ENCODE measurements at regions not wholly inside any gene's neighbourhood (a gene's known extent, or its start where the extent isn't known, plus 50 kb on each side); places are given as distances from the start of the nearest gene placed in this dataset.

GRCh38 chr5:58258984-58259684, 200.8 kb downstream of the PLK2 start:
- peak; percentile 46 for DNase-seq (ENCODE audit: low read depth)

- DNase-seq (ENCODE audit: low read depth), result no peak
These were observed 203.9 kb downstream of the PLK2 start for GRCh38 chr5:58255970-58256369.

- no peak for DNase-seq (ENCODE audit: low read depth)
These were observed 204.5 kb downstream of the PLK2 start for GRCh38 chr5:58255386-58255785.

- no peak for DNase-seq (ENCODE audit: low read depth)
These were observed 211.7 kb downstream of the PLK2 start for GRCh38 chr5:58248221-58248620.

GRCh38 chr5:58246461-58246944, 213.4 kb downstream of the PLK2 start:
- DNase-seq (ENCODE audit: low read depth), result peak; percentile 14

GRCh38 chr5:58245476-58245840, 214.4 kb downstream of the PLK2 start:
- DNase-seq (ENCODE audit: low read depth), result no peak

GRCh38 chr5:58244819-58245475, 214.9 kb downstream of the PLK2 start:
- no peak for DNase-seq (ENCODE audit: low read depth)

- peak; percentile 17 for DNase-seq (ENCODE audit: low read depth)
These were observed 218.5 kb downstream of the PLK2 start for GRCh38 chr5:58241389-58241788.

DNA sequence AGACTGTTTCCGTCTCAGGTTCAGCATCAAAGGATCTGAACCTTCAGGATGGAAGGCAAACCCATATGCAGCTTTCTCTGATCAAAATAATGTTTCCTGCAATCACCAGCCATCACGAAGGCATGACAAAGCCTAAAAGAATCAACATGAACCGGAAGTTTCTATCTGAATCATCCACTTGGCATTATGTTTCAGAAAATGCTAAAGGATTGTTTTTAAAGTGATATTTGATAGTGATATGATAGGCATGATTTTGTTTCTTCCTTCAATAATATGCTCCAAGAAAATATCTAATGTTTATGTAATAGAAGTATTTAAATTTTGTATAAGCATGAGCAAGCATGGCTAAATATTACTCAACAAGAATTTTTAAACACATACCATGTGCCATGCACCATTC, 219.6 kb downstream of the PLK2 start:
- peak; percentile 49 for DNase-seq (ENCODE audit: low read depth)

DNA sequence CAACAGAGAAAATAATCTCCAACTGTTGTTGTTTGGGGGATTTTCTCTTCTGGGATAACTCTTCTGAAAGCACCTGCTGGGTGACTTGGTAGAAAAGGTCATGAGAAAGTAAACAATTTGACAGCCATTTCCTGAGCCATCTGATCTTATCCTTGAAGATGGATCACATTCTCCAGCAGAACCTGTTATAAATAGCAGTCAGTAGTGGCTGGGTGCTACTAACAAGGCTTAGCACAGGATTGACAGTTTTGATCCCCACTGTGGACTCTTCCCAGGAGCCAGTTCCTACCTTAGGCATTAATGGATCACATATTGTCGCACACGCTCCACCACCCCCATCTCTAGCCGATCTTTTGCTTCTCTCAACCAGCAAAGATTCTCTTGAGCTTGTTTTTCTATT, 220.2 kb downstream of the PLK2 start:
- no peak for DNase-seq (ENCODE audit: low read depth)

- DNase-seq (ENCODE audit: low read depth), result no peak
These were observed 220.8 kb downstream of the PLK2 start for GRCh38 chr5:58239045-58239444.

GRCh38 chr5:58236498-58236897, 223.4 kb downstream of the PLK2 start:
- DNase-seq (ENCODE audit: low read depth), result no peak

DNA sequence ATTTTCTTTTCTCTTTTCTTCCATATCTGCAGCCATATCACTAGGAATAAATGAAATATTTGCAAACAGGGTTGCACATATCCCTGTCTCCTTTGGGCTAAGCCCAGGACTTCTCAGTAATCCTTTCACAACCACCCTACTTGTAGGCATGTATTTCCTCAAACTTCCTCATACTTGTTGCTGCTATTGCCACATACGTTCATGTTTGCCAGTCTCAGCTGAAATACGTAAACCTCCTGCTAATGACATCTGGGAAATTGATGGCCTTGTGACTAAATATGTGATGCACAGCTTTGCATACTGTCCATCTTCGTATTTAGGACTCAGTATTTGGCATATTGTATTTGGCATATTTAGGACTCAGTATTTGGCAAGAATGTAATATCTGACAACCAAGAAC, 224.6 kb downstream of the PLK2 start:
- DNase-seq (ENCODE audit: low read depth), result no peak

DNA sequence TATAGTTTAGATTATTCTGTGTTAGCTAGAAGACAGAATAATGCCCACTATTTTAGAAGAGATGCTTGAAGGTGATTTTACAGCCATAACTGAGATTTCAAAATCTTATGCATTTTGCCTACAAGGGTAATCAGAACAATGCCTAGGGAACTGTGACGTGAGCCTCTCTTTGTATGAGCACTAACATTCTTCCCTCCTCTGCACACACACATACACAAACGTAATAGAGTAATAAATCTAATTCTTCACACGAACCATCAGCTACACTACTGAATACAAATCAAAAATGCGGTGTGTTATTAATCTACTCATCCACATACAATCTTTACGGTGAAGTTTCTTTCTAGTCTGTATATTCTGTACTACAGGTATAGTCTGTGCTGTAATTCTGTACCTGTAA, 227.8 kb downstream of the PLK2 start:
- DNase-seq (ENCODE audit: low read depth), result no peak

- DNase-seq (ENCODE audit: low read depth), result no peak
These were observed 228.8 kb downstream of the PLK2 start for GRCh38 chr5:58231041-58231440.

DNA sequence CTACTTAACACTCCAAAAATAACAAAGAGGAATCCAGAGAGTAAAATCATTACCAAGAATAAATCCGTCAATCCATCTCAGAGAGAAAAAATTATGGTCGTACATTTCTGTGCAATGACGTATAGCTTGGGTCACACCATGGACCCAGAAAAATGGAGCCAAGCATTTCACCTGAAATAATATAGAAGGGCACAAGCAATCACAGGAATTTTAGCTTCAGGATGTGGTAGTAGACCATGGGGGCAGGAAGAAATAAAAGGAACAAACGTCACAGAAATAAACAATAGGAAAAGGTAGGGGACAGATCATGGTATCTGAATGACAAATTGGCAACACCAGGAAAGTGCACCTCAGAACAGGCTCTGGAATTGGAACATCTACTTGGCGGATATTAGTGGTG, 231.0 kb downstream of the PLK2 start:
- DNase-seq (ENCODE audit: low read depth), result no peak

DNA sequence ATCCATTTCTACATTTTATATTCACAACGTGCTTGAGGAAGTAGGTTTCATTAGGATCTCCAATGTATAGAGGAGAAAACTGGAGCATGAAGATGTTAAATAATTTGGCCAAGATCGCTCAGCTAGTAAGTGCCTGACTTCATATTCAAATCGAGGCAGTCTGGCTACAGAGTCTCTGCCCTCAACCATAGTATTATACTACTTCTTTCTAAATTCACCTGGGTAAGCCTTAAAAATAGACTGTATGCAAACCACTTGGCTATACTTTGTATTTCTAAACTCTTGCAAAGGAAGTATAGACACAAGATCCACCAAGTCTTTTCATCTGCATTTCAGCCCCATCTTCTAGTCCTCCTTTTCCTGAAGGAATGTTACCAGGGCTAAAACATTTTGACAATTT, 232.0 kb downstream of the PLK2 start:
- DNase-seq (ENCODE audit: low read depth), result no peak

GRCh38 chr5:58224661-58225060, 235.2 kb downstream of the PLK2 start:
- DNase-seq (ENCODE audit: low read depth), result no peak

DNA sequence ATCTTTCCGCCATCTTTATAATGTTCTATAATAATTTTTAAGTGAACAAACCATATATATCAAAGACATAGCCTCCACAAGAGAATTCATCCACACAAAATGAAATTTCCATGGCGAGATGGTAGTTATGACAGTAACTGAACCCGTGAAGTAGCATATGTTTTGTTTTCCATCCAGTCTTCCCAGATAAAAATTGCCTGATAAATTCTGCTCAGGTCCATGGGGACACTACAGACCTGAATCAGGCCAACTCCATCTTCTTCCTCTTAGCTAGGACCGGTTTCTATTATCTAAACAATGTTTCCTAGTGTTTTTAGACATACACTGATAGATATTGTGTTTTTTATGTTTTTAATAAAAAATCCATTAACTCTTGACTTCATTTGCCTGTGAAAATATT, 235.7 kb downstream of the PLK2 start:
- DNase-seq (ENCODE audit: low read depth), result no peak

GRCh38 chr5:58215364-58215763, 244.5 kb downstream of the PLK2 start:
- DNase-seq (ENCODE audit: low read depth), result no peak

DNA sequence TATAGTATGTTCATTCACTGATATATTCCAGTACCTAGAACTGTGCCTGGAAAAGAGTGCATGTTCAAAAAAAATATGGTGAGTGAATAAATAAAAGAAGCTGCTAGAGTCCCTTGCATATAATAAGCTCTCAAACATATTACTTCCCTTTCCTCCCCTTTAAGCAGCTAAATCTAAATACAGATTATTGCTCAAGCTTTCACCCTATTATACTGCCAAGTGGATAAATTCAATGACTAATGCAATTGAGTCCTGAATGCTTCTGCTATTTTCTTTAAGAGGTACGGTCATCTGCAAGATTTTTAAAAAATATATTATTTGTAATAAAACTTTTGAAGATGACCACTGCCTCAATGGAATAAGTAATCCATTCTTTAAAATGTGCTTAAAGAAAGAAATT, 248.4 kb downstream of the PLK2 start:
- DNase-seq (ENCODE audit: low read depth), result no peak

GRCh38 chr5:58208674-58209073, 251.2 kb downstream of the PLK2 start:
- no peak for DNase-seq (ENCODE audit: low read depth)

DNA sequence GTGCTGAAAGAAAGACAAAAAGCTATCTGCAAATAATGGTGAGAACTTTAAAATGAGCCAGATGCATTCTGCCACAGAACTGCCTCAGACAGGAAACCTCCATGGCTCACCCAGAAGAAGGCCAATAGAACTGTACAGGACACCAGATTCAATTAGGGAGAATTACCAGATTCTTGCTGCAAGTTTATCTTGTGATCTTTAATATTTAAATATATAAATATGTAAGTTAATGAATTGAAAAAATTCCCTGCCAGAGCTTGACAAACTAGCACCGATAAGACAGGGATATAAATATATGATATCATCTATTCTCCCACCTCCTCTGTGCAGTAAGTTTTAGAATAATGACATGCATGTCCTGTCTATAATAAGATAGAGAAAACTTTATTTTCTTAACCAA, 252.8 kb downstream of the PLK2 start:
- DNase-seq (ENCODE audit: low read depth), result no peak

DNA sequence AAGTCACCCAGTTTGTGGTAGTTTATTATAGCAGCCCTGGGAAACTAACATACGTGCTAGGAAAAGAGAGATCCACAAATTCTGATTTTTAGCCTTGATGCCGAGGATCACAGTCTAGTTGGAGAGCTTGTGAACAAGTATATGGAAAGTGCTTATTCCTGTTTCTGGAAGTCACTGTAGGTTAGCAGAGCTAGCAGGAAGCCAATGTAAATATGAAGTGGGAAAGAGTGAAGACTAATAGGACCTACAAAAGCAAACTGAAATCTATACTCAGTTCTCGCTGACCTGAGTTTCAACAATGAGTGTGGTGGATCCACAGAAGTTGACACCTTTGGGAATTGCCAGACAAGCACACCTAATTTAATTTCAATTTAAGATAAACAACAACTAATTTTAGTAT, 254.9 kb downstream of the PLK2 start:
- DNase-seq (ENCODE audit: low read depth), result no peak
